HFFc6 (cell line): ENCODE measurements at regions not wholly inside any gene's neighbourhood (a gene's known extent, or its start where the extent isn't known, plus 50 kb on each side); places are given as distances from the start of the nearest gene placed in this dataset.
"Not testable (repeated sequence)": the region's sequence is repeated elsewhere in the genome, so short reads cannot be mapped to it uniquely, and the experiment has no call there.

Source experiments
- DNase-seq: peaks from one replicate; pipeline ENCODE4 v3.0.0-alpha.2; 2018
- H3K27ac Mint-ChIP-seq: 2 replicates; pipeline ENCODE4 v1.8.0; 2020; ENCODE audit warnings: mild to moderate bottlenecking, mixed read lengths
- H3K27me3 Mint-ChIP-seq: 2 replicates; pipeline ENCODE4 v1.8.0; 2021; ENCODE audit warnings: mild to moderate bottlenecking, moderate library complexity, mixed read lengths; ENCODE audit not compliant: insufficient read depth
- H3K36me3 Mint-ChIP-seq: 2 replicates; pipeline ENCODE4 v1.8.0; 2021; ENCODE audit warnings: low read depth, mixed read lengths
- H3K4me1 Mint-ChIP-seq: 2 replicates; pipeline ENCODE4 v1.8.0; 2020; ENCODE audit warnings: low read depth, mixed read lengths
- H3K4me3 Mint-ChIP-seq: 2 replicates; pipeline ENCODE4 v1.8.0; 2020; ENCODE audit warnings: mild to moderate bottlenecking, moderate library complexity, mixed read lengths
- H3K9me3 Mint-ChIP-seq: 2 replicates; pipeline ENCODE4 v1.8.0; 2020; ENCODE audit warnings: mild to moderate bottlenecking, mixed read lengths
- TF ChIP-seq, protein P1 (sequence below): fragments of 200-600 bp; sonication (generic); IDR thresholded peaks from 2 replicates; pipeline ENCODE4 v1.5.0; 2021; ENCODE audit warnings: antibody characterized with exemption, mild to moderate bottlenecking

DNA sequence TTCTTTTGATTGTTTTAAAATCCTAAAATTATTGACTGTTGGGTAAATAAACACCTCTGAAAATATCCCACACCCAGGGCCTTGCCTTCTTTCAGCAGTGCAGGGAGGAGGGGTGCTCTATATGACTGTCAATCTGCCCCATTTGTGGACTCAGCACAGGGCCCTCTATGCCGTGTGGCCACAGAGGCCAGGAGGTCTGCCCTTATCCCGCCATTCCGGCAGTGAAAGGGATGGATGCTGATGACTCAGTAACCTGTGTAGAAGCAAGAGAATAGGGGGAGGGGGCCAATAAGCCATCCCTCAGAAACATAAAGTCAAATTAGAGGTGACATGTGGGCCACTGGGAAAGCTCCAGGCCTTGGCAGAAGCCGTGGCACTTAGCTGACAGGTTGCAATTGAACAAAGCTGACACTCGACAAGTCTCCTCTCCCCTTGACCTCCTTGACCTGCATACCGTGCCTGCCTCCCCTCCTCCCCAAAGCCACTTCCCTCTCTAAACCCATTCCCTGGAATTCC lies 281.4 kb upstream of the DYNLRB2 start:
- no peak overlapping the region for H3K4me3 Mint-ChIP-seq
- no peaks in the 10 kb centered on the region for H3K36me3 Mint-ChIP-seq
- no peaks in the 10 kb centered on the region for H3K4me1 Mint-ChIP-seq
- no peak overlapping the region for H3K27ac Mint-ChIP-seq
- H3K27me3 Mint-ChIP-seq = peaks cover 21% of the 10 kb centered on the region
- no peaks in the 10 kb centered on the region for H3K9me3 Mint-ChIP-seq
- no peak for DNase-seq
- TF ChIP-seq, protein P1, sequence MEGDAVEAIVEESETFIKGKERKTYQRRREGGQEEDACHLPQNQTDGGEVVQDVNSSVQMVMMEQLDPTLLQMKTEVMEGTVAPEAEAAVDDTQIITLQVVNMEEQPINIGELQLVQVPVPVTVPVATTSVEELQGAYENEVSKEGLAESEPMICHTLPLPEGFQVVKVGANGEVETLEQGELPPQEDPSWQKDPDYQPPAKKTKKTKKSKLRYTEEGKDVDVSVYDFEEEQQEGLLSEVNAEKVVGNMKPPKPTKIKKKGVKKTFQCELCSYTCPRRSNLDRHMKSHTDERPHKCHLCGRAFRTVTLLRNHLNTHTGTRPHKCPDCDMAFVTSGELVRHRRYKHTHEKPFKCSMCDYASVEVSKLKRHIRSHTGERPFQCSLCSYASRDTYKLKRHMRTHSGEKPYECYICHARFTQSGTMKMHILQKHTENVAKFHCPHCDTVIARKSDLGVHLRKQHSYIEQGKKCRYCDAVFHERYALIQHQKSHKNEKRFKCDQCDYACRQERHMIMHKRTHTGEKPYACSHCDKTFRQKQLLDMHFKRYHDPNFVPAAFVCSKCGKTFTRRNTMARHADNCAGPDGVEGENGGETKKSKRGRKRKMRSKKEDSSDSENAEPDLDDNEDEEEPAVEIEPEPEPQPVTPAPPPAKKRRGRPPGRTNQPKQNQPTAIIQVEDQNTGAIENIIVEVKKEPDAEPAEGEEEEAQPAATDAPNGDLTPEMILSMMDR = no peak

DNA sequence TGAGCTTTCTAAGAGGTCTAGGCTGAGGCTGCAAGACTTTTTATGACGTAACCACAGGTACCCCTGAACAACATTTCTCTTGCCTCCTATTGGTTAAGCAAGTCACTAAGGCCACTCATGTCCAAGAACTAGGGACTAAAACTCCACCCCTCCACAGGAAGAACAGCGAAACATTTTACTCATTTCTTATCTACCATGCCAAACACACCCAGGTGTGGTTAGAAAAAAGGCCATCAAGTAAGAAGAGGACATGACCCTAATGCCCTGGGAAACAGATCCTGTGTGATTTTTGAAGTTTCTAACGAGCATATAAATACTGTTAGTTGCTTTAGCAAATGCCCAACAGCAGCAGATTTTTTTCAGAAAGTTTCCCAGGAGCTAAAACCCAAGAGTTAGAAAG lies 282.4 kb upstream of the DYNLRB2 start:
- TF ChIP-seq, protein P1 = no peak
- no peak for DNase-seq
- Mint-ChIP-seq H3K36me3 (no peaks in the 10 kb centered on the region), H3K4me1 (no peaks in the 10 kb centered on the region), H3K9me3 (no peaks in the 10 kb centered on the region), H3K27me3 (peaks cover 21% of the 10 kb centered on the region), H3K4me3 (no peak overlapping the region), H3K27ac (no peak overlapping the region)

DNA sequence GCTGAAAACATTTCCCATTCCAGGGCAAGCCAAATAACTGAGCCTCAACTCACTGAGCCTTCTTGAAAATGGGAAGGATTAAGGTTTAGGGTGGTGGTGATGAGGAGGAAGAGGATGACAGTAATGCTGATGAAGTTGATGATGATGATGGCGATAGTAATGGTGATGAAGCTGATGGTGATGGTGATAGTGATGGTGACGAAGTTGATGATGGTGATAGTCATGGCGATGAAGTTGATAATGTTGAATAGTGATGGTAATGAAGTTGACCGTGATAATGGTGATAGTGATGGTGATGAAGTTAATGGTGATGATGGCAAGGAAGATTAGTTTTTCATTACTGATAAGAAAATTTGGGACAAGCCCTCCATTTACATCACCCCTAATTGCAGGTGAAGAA lies 285.8 kb upstream of the DYNLRB2 start:
- Mint-ChIP-seq H3K4me1 (no peaks in the 10 kb centered on the region), H3K27me3 (peaks cover 11% of the 10 kb centered on the region; the same call in 1 of the 2 replicates), H3K27ac (no peak overlapping the region), H3K36me3 (no peaks in the 10 kb centered on the region), H3K9me3 (no peaks in the 10 kb centered on the region), H3K4me3 (no peak overlapping the region)
- no peak for DNase-seq
- TF ChIP-seq, protein P1 = no peak

DNA sequence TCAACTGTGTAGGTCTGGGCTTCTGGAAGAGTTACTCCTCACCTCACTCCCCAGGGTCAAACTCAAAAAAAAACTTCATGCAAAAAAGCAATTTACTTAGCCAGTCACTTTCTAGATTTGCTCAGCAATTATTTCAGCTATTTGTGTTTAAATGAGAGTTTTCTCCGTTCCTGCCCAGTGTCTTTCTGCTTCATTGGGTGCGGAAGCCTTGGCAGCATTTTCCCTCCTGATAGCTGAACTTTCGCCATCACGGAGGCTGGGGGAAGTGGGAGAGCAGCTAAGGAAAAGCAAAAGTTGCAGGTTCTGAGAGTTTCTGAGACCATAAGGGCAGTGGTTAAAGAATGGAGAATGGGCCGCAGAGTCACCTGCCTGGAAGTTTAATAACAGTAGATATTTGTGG lies 287.1 kb upstream of the DYNLRB2 start:
- TF ChIP-seq, protein P1 = no peak
- no peaks in the 10 kb centered on the region for H3K4me1 Mint-ChIP-seq
- no peaks in the 10 kb centered on the region for H3K36me3 Mint-ChIP-seq
- peaks cover 8% of the 10 kb centered on the region; the same call in 1 of the 2 replicates for H3K27me3 Mint-ChIP-seq
- no peak overlapping the region for H3K4me3 Mint-ChIP-seq
- no peak for DNase-seq
- H3K27ac Mint-ChIP-seq = no peak overlapping the region
- no peaks in the 10 kb centered on the region for H3K9me3 Mint-ChIP-seq

DNA sequence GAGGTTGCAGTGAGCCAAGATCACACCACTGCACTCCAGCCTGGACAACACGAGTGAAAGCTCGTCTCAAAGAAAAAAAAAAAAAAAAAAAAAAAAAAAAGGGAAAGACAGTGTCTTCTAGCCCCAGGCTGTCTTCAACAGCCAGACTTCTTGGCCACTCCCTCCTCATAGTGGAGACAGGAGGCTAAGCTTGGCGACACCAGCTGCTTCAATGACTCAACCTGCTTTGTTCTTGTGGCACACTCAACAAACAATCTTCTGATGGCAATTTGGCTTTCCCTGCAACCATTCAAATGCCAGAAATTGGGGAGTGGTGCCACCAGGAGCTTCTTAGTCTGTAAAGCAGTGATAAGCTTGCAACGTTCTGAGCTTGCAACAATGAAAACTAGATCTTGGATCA lies 290.4 kb upstream of the DYNLRB2 start:
- DNase-seq = peak; percentile 25
- TF ChIP-seq, protein P1 = no peak
- Mint-ChIP-seq H3K27me3 (peaks cover 10% of the 10 kb centered on the region; the same call in 1 of the 2 replicates), H3K4me1 (no peaks in the 10 kb centered on the region), H3K9me3 (no peaks in the 10 kb centered on the region), H3K4me3 (no peak overlapping the region), H3K27ac (no peak overlapping the region), H3K36me3 (no peaks in the 10 kb centered on the region)

DNA sequence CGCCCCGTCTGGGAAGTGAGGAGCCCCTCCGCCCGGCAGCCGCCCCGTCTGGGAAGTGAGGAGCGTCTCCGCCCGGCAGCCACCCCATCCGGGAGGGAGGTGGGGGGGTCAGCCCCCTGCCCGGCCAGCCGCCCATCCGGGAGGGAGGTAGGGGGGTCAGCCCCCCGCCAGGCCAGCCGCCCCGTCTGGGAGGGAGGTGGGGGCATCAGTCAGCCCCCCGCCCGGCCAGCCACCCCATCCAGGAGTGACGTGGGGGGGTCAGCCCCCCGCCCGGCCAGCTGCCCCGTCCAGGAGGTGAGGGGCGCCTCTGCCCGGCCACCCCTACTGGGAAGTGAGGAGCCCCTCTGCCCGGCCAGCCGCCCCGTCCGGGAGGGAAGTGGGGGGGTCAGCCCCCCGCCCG lies 297.5 kb upstream of the DYNLRB2 start:
- H3K27ac Mint-ChIP-seq, H3K4me3 Mint-ChIP-seq, DNase-seq, H3K27me3 Mint-ChIP-seq, H3K9me3 Mint-ChIP-seq, H3K4me1 Mint-ChIP-seq, H3K36me3 Mint-ChIP-seq: not testable (repeated sequence)

DNA sequence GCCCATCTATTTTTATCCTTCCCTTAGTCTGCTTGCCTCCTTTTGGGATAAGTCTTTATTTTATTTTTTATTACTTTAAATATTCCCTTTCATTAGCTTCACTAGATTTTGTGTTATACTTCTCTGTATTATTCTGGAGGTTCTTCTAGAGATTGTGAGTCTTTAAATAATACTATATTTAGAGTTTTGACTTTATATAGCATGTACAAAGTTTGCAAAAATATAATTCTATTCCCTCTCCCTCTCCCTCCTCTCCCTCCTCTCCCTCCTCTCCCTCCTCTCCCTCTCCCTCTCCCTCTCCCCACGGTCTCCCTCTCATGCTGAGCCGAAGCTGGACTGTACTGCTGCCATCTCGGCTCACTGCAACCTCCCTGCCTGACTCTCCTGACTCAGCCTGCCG lies 298.5 kb upstream of the DYNLRB2 start:
- H3K36me3 Mint-ChIP-seq, H3K4me3 Mint-ChIP-seq: not testable (repeated sequence)

More for the DNA sequence above, 298.5 kb upstream of the DYNLRB2 start:
- not testable (repeated sequence) for H3K4me1 Mint-ChIP-seq, H3K27ac Mint-ChIP-seq, H3K27me3 Mint-ChIP-seq, H3K9me3 Mint-ChIP-seq, DNase-seq
